Ovary (tissue), 7 donors: ENCODE measurements at regions not wholly inside any gene's neighbourhood (a gene's known extent, or its start where the extent isn't known, plus 50 kb on each side); places are given as distances from the start of the nearest gene placed in this dataset.

Experiments used
- DNase-seq, 5 donors: peaks; one replicate each; pipeline ENCODE4 v3.0.0-alpha.2; 2019 to 2020
- H3K27ac ChIP-seq, 2 donors: fragments of 200-600 bp; one replicate each; pipeline versions ENCODE4 v1.5.1 to v1.8.0; 2019 to 2022
- H3K27me3 ChIP-seq: fragments of 200-600 bp; one replicate; pipeline ENCODE4 v1.8.0; 2022
- H3K36me3 ChIP-seq: fragments of 200-600 bp; sonication (generic); one replicate; pipeline ENCODE4 v1.5.1; 2019
- H3K4me1 ChIP-seq: one replicate; pipeline ENCODE4 v1.8.1; 2013; ENCODE audit warnings: mild to moderate bottlenecking, moderate library complexity; ENCODE audit not compliant: insufficient read depth
- H3K4me3 ChIP-seq: fragments of 200-600 bp; sonication (generic); one replicate; pipeline ENCODE4 v1.5.1; 2017
- H3K9me3 ChIP-seq, 2 donors: fragments of 200-600 bp in 1 of 2; sonication (generic) in 1 of 2; one replicate each; pipeline versions ENCODE4 v1.5.1 to v1.8.1; 2013 to 2019; ENCODE audit warnings: mild to moderate bottlenecking in 1 of 2, moderate library complexity in 1 of 2
- CTCF ChIP-seq, 3 donors: fragments of 450-650 bp in 2 of 3; fragments of 200-600 bp in 1 of 3; IDR thresholded peaks; one replicate each; pipeline versions ENCODE4 v1.5.1 to v1.8.0; 2016 to 2022; ENCODE audit warnings: antibody characterized with exemption in 3 of 3, mild to moderate bottlenecking in 1 of 3
- EP300 ChIP-seq: sonication (generic); formaldehyde crosslinking; IDR thresholded peaks from one replicate; pipeline ENCODE4 v1.6.1; 2017; ENCODE audit warnings: antibody characterized with exemption
- POLR2A ChIP-seq: fragments of 450-650 bp; IDR thresholded peaks from one replicate; pipeline ENCODE4 v1.6.1; 2017; ENCODE audit warnings: antibody characterized with exemption, mild to moderate bottlenecking, moderate library complexity
- WGBS, 3 donors: extraction: QIAGEN DNeasy Blood & Tissue Kit in 1 of 3; methylation state at CpG; one replicate each; pipeline versions ENCODE4 v1.1.5 to v1.1.7; 2013 to 2017; 5-methylcytosine and 5-hydroxymethylcytosine counted together
- intact Hi-C, 4 donors: fragments of 100-400 bp; cut with DNase I; formaldehyde crosslinking; loops; one replicate each; pipeline versions ENCODE4 v1.11.0 to v1.15.1; 2022 to 2023
- donor health status: DM: no; HTN: no; CAD: no; lungs with moderate emphysema.
- donor health status: DM: no; HTN: no; CAD: no.
- donor health status: Bipolar disorder and iron deficiency.
- donor health status: DM: no; HTN: no; CAD: no.
- donor health status: DM: yes; HTN: yes; CAD: no.

DNA sequence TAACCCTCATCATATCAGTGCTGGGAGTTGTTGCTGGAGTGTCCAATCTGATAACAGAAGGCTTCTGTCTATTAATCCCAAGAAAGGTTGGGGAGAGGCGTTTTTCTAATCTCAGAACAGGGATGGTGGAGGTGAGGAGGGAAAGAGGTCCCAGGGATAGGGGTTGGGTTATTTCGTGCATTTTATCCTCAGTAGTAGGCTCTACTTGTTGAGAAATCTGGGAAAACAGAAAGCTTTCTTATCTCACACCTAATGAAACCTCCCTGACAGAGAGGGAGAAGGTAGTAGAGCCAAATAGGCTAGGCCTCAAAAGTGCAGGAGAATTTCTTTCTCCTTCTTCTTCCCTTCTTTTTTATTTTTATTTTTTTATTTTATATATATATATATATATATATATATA lies 281.8 kb upstream of the MAP3K7 start:
- WGBS, 3 donors, result 74 to 80% (median 79%) methylated on average over 2 of the region's 2 CpGs
- Histone ChIP-seq H3K27ac (no peak overlapping the region), H3K27me3 (no peaks in the 10 kb centered on the region), H3K36me3 (no peaks in the 10 kb centered on the region), H3K4me1 (no peaks in the 10 kb centered on the region), H3K4me3 (no peak overlapping the region), H3K9me3 (no peaks in the 10 kb centered on the region)
- no peak for DNase-seq
- no peak for TF ChIP-seq POLR2A
- no peak for TF ChIP-seq EP300
- TF ChIP-seq CTCF (IDR thresholded peaks at IDR 0.05), result no peak
- intact Hi-C loops, result no loop called here

GRCh38 chr6:90868256-90868655 lies 281.4 kb upstream of the MAP3K7 start:
- no peak overlapping the region for H3K27ac ChIP-seq
- TF ChIP-seq POLR2A, result no peak
- TF ChIP-seq EP300, result no peak
- TF ChIP-seq CTCF (IDR thresholded peaks at IDR 0.05), result no peak
- no peak overlapping the region for H3K4me3 ChIP-seq
- DNase-seq, result no peak
- no peaks in the 10 kb centered on the region for H3K36me3 ChIP-seq
- no peaks in the 10 kb centered on the region for H3K9me3 ChIP-seq
- WGBS, 3 donors, result 86 to 92% (median 91%) methylated on average over 1 of the region's 1 CpG
- intact Hi-C loops, result no loop called here
- H3K4me1 ChIP-seq, result no peaks in the 10 kb centered on the region
- H3K27me3 ChIP-seq, result no peaks in the 10 kb centered on the region

DNA sequence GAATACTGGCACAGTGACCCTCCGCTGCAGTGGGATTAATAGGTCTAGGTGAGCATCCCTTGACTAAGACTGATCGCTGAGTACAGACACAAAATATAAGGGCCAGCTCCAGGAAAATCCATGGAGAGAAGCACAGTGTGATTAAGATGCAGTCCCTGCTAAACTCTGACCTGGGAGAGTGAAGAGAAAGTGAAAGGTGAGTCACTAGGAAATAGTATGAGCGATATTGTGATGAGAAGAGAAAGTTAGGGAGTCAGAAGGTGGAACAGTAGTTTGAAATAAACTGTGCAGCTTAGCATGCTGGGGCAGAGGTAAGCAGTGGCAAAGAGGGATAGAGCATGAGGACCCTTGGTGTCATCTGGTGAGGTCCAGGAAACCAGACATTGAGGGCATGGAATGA lies 278.6 kb upstream of the MAP3K7 start:
- no peak for TF ChIP-seq POLR2A
- TF ChIP-seq EP300, result no peak
- no peak for TF ChIP-seq CTCF (IDR thresholded peaks at IDR 0.05)
- intact Hi-C loops, result no loop called here
- no peaks in the 10 kb centered on the region for H3K27me3 ChIP-seq
- no peaks in the 10 kb centered on the region for H3K4me1 ChIP-seq
- no peaks in the 10 kb centered on the region for H3K9me3 ChIP-seq
- WGBS, 3 donors, result 82 to 92% (median 90%) methylated on average over 3 of the region's 3 CpGs
- DNase-seq, result no peak
- no peak overlapping the region for H3K4me3 ChIP-seq
- no peak overlapping the region for H3K27ac ChIP-seq
- H3K36me3 ChIP-seq, result no peaks in the 10 kb centered on the region

- Histone ChIP-seq H3K4me1 (peaks cover 5% of the 10 kb centered on the region), H3K27me3 (no peaks in the 10 kb centered on the region), H3K9me3 (no peaks in the 10 kb centered on the region), H3K27ac (no peak overlapping the region), H3K4me3 (no peak overlapping the region), H3K36me3 (no peaks in the 10 kb centered on the region)
- 76 to 94% (median 93%) methylated on average over 1 of the region's 1 CpG for WGBS, 3 donors
- no peak for DNase-seq
- intact Hi-C loops, result no loop called here
- TF ChIP-seq EP300 (no peak), CTCF (IDR thresholded peaks at IDR 0.05) (no peak), POLR2A (no peak)
Measured at GRCh38 chr6:90863043-90863442, 276.2 kb upstream of the MAP3K7 start.
